ENCODE measurements at regions not wholly inside any gene's neighbourhood (a gene's known extent, or its start where the extent isn't known, plus 50 kb on each side); places are given as distances from the start of the nearest gene placed in this dataset.

GRCh38 chr9:89792189-89793123, 187.6 kb downstream of the GADD45G start:
- no peak for DNase-seq (ENCODE audit: low read depth, low spot score)

GRCh38 chr9:89793124-89793495, 188.3 kb downstream of the GADD45G start:
- no peak for DNase-seq (ENCODE audit: low read depth, low spot score)

- no peak for DNase-seq (ENCODE audit: low read depth, low spot score)
These were observed 188.7 kb downstream of the GADD45G start for GRCh38 chr9:89793551-89793950.

- no peak for DNase-seq (ENCODE audit: low read depth, low spot score)
These were observed 190.1 kb downstream of the GADD45G start for GRCh38 chr9:89794918-89795317.

DNA sequence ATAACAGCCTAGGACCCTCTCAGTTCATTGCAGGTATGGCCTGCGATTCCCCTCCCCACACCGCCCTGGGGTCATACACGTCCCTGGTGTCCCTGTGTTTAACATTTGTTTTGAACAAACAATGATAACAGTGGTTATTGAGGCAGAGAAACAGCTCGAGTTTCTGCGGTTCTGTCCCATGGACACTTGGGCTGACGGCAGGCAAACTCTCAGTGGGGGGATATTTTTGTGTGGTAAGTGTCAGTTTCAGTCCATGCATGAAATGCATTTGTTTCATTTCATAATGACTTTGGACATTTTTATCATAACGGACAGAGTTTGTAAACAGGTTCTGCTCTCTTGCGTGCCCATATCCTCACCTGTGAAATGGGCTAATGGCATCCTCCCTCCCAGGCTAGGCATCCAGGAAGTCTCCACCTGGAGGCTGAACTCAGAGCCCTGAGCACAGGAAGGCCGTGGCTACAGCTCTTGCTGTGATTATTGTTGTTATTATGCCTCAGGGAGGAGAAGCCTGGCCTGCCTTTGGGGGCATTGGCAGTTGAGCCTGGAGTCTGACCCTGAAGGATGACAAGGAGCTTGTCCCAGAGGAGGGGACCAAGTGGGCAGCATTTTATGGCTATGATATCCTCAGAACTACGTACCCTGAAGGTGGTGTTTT, 190.9 kb downstream of the GADD45G start:
- DNase-seq (ENCODE audit: low read depth, low spot score): no peak

DNA sequence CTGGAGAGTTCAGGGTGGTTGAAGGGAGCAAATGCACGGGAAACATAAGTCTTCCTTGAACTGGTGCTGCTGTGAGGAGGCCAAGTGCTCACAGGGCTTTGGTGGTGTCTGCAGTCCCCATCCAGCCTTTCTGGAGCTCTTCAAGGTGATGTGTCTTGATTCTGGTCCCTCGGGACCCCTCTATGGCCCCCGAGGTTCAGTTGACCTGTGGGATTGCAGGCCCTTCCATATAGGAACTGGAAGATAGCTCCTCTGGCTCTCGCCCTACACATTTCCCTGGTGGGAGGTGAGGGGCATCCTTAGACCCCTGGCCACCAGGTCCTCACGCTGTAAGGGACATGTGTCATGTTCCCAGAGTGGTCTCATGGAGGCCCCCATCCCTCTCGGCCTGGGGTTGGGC, 191.8 kb downstream of the GADD45G start:
- no peak for DNase-seq (ENCODE audit: low read depth, low spot score)

DNA sequence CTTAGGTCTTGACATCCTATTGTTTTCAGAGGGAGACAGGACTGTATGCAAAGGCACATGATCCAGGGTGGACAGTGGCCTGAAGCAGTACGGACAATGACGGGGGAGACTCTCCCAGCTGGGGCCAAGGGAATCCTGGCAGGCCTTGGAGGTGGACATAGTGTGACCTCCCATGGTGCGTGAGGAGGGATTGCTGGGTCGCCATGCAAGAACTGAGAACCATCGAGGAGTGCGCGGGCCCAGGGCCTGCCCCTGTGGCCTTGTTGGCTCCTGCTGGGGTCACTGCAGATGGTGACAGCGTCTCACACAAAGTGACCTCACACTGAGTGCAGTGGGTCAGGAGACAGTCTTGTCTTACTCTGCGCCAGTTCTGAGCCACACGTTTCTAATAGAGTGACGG, 192.4 kb downstream of the GADD45G start:
- no peak for DNase-seq (ENCODE audit: low read depth, low spot score)

DNA sequence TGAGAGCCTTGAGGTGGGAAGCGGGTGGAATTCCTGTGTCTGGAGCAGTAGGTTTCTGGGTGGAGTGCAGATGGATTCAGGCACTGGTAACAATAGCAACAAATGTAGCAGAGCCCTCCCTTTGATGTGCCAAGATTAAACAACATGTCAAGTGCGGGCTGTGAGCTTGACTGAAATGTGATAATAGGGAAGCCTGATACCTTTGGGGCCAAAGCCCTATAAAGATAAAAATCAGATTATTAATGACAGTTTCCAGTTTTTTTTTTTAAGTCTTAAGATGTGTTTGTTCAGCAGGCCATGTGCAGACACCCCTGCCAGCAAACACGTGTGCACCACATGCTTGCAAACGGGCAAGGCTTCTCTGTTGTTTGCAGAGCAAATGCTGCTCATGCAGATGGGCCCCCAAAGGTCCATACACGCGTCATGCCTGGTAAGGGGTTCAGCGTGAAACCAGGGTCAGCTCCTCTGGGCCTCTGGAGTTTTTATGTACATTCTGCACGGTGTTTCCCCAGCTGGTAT, 193.2 kb downstream of the GADD45G start:
- DNase-seq (ENCODE audit: low read depth, low spot score): no peak

DNA sequence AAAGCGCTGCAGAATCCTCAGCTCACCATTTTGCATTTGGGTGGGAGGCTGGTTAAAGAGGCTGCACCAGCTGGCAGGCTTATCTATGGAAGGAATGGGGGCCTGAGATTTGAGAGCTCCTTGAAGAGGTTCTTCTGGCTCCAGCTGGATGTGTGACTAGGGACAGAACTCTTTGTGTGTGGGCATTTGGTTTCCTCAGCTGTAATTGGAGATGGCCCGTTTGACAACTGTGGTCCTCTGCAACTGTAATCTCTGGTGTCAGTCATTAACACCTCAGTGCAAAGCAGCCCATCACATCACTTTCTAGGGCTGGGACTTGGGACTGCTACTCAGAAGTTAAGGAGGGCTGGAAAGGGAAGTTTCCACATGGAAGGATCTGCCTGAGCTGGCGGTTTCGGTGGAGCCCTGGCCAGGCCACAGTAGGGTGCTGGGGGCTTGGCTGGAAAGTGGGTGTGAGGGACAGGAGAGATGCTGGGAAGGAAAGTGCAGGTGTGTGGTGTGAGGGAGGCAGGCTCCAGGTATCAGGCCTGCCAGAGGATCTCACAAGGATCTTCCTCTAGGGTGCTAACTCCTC, 193.8 kb downstream of the GADD45G start:
- DNase-seq (ENCODE audit: low read depth, low spot score): no peak

- DNase-seq (ENCODE audit: low read depth, low spot score): no peak
These were observed 194.4 kb downstream of the GADD45G start for GRCh38 chr9:89799221-89799620.

- DNase-seq (ENCODE audit: low read depth, low spot score): no peak
These were observed 195.0 kb downstream of the GADD45G start for GRCh38 chr9:89799766-89800165.

GRCh38 chr9:89801341-89801740, 196.5 kb downstream of the GADD45G start:
- DNase-seq (ENCODE audit: low read depth, low spot score): no peak

GRCh38 chr9:89801742-89802670, 197.2 kb downstream of the GADD45G start:
- DNase-seq (ENCODE audit: low read depth, low spot score): no peak

DNA sequence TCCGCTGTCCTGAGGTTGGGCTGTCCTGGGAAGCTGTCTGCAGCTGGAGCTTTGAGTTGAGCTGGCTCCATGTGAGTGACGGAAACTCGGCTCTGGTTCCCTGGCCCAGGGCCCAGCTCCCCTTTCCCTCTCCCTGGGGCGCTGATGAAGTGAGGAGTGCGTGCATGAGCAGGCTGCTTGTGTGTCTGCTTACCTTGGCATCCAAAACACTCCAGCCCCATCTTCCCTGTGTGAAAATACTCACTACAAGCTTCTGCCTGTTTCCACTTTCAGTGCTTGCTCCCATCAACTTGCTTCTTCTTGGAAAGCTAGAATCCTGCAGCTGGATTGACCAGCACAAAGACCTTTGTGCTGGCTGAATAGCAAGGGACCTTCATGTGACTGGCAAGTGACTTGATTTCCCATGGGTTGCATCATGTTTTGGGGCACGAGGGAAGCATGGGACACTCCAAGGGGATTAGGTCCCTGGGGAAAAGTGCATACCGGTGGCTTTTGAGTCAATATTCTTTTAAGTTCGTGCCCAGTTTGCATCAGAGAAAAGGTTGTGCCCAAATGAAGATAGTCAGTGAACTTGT, 198.1 kb downstream of the GADD45G start:
- DNase-seq (ENCODE audit: low read depth, low spot score): no peak

DNA sequence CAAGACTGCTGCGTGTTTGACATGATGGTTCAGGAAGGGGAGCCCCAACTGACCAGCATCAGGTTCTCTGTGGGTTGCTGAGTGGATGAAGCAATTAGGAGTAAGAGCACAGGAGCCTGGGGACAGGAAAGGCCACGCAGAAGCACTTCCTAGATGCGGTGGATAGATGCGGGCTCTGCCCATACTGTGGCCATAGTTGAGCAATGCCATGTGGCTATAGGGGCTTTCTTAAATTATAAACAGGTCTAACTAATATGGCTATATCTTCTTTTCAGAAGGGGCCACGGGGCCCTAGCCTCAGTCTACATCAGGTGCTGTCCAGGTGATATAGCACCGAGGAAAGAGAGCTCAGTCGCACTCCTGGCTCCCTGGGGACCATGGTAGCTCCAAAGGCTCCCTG, 198.6 kb downstream of the GADD45G start:
- no peak for DNase-seq (ENCODE audit: low read depth, low spot score)

- DNase-seq (ENCODE audit: low read depth, low spot score): no peak
These were observed 200.1 kb downstream of the GADD45G start for GRCh38 chr9:89804766-89805531.

DNA sequence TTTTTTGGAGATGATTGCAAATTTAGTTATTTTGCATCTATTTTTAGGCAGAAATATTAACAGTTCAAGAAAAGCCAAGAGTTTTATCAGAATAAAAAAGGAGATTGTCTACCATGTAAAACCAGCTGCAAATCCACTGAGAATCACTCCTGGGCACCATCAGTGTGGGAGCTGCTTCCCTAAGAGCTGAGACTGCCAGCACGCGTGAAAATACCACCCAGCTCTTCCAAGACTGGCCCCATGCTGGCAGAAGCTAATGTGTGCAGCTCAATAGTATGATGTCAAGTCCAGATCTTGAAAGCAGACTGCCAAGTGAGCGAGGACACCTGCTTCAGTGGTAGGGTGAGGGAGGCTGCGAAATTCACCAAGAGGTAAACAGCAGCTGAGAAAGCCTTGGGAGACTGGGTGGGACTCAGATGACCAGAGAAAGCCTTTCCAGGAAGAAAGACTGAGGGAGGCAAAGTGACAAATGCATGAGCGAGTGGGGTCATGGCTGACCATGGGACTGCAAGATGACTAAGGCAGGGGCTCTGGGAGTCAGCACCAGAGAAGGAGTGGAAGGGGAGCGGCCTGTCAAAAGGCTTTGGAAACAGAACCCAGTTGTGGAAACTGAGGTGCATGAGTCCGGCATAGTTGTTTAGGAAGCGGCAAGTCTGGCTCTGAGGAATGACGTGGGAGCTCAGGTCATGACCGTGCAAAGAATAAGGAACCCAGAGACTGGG, 200.9 kb downstream of the GADD45G start:
- DNase-seq (ENCODE audit: low read depth, low spot score): no peak

GRCh38 chr9:89806371-89807100, 201.7 kb downstream of the GADD45G start:
- DNase-seq (ENCODE audit: low read depth, low spot score): no peak

DNA sequence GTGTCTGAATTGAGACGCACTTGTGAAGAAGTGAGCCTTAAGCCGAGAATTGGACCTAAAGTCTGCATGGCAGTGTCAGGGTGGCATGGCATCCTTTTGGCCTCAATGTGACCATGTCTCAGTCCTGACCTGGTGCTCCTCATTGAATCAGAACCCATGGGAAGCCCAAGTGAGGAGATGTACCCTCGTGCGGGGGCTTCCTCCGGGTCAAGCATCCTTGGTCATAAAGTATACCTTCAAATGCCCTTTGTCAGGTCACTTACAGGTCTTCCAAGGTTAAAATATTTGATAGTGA, 202.2 kb downstream of the GADD45G start:
- DNase-seq (ENCODE audit: low read depth, low spot score): no peak
